ENCODE measurements at regions not wholly inside any gene's neighbourhood (a gene's known extent, or its start where the extent isn't known, plus 50 kb on each side); places are given as distances from the start of the nearest gene placed in this dataset.

DNA sequence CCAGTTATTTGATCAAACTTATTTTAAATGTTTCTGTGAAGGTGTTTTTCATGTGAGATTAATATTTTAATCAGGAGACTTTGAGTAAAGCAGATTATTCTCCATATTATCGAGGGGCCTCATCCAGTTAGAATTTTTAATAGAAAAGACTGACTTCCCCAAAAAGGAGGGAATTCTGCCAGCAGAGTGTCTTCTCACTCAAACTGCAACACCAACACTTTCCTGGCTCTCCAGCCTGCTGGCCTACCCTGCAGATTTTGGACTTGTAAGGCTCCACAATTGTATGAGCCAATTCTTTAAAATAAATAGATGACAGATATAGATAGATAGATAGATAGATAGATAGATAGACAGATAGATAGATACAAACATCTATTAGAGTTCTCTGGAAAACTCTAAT is 155.7 kb downstream of the SEC23A start:
- TF ChIP-seq, protein P1, sequence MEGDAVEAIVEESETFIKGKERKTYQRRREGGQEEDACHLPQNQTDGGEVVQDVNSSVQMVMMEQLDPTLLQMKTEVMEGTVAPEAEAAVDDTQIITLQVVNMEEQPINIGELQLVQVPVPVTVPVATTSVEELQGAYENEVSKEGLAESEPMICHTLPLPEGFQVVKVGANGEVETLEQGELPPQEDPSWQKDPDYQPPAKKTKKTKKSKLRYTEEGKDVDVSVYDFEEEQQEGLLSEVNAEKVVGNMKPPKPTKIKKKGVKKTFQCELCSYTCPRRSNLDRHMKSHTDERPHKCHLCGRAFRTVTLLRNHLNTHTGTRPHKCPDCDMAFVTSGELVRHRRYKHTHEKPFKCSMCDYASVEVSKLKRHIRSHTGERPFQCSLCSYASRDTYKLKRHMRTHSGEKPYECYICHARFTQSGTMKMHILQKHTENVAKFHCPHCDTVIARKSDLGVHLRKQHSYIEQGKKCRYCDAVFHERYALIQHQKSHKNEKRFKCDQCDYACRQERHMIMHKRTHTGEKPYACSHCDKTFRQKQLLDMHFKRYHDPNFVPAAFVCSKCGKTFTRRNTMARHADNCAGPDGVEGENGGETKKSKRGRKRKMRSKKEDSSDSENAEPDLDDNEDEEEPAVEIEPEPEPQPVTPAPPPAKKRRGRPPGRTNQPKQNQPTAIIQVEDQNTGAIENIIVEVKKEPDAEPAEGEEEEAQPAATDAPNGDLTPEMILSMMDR (conservative IDR thresholded peaks at IDR 0.05), result no peak
- TF ChIP-seq EZH2 (IDR thresholded peaks at IDR 0.05; ENCODE audit: low read depth), result no peak
